Thoracic aorta (tissue), 2 donors: ENCODE measurements at regions not wholly inside any gene's neighbourhood (a gene's known extent, or its start where the extent isn't known, plus 50 kb on each side); places are given as distances from the start of the nearest gene placed in this dataset.

Source experiments
- ATAC-seq: fragments of 150-250 bp; one replicate; pipeline ENCODE4 v1.8.0; 2017; ENCODE audit warnings: low read depth; ENCODE audit not compliant: insufficient number of reproducible peaks, low FRiP score
- DNase-seq: peaks from one replicate; pipeline ENCODE4 v3.0.0-alpha.2; 2020; ENCODE audit warnings: low spot score
- H3K27ac ChIP-seq, 2 donors: fragments of 200-600 bp; sonication (generic); 1 replicate in 1 of 2; 2 replicates in 1 of 2; pipeline ENCODE4 v1.5.1; 2016; ENCODE audit warnings: mild to moderate bottlenecking in 2 of 2, moderate library complexity in 2 of 2
- H3K27me3 ChIP-seq: fragments of 200-600 bp; sonication (generic); replicated peaks from 2 replicates; pipeline ENCODE4 v1.6.0; 2016; ENCODE audit warnings: mild to moderate bottlenecking; ENCODE audit not compliant: insufficient read depth
- H3K36me3 ChIP-seq: fragments of 200-600 bp; sonication (generic); one replicate; pipeline ENCODE4 v1.5.1; 2016
- H3K4me1 ChIP-seq, 2 donors: fragments of 200-600 bp; sonication (generic); 1 replicate in 1 of 2; 2 replicates in 1 of 2; pipeline versions ENCODE4 v1.5.1 to v1.6.0; 2016; ENCODE audit warnings: low read depth in 2 of 2, mild to moderate bottlenecking in 1 of 2; ENCODE audit not compliant: control insufficient read depth in 1 of 2
- H3K4me3 ChIP-seq: fragments of 200-600 bp; sonication (generic); 2 replicates; pipeline ENCODE4 v1.5.1; 2016; ENCODE audit warnings: mild to moderate bottlenecking
- H3K9me3 ChIP-seq: fragments of 200-600 bp; sonication (generic); 2 replicates; pipeline ENCODE4 v1.5.1; 2016
- TF ChIP-seq, protein P1 (sequence below): fragments of 200-600 bp; sonication (generic); IDR thresholded peaks from one replicate; pipeline ENCODE4 v1.5.1; 2019; ENCODE audit warnings: antibody characterized with exemption

DNA sequence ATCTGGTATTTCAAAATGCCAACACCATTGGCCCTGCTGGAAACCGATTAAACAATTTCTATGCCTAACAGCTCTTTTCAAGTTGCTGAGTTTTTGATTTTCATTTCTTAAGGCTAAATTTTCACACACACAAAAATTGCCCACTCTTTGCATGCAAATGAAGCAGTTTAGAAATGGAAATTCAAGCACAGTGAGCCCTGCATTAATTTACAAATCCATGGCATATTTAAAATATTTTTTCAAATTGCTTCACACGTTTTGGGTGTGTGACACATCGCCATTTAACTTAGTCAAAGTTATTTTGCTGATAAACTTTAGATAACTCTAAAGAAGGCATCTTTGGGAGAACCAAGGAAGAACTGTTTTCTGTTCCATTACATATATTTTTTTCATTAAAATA lies 184.8 kb downstream of the TXNL1 start:
- peaks cover 0 to 2% of the 10 kb centered on the region in 2 donors for H3K4me1 ChIP-seq
- ATAC-seq (no peak), DNase-seq (no peak)
- no peak overlapping the region for H3K4me3 ChIP-seq
- TF ChIP-seq, protein P1, sequence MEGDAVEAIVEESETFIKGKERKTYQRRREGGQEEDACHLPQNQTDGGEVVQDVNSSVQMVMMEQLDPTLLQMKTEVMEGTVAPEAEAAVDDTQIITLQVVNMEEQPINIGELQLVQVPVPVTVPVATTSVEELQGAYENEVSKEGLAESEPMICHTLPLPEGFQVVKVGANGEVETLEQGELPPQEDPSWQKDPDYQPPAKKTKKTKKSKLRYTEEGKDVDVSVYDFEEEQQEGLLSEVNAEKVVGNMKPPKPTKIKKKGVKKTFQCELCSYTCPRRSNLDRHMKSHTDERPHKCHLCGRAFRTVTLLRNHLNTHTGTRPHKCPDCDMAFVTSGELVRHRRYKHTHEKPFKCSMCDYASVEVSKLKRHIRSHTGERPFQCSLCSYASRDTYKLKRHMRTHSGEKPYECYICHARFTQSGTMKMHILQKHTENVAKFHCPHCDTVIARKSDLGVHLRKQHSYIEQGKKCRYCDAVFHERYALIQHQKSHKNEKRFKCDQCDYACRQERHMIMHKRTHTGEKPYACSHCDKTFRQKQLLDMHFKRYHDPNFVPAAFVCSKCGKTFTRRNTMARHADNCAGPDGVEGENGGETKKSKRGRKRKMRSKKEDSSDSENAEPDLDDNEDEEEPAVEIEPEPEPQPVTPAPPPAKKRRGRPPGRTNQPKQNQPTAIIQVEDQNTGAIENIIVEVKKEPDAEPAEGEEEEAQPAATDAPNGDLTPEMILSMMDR = no peak
- no peaks in the 10 kb centered on the region for H3K9me3 ChIP-seq
- H3K27ac ChIP-seq = no peak overlapping the region
- H3K27me3 ChIP-seq = no peaks in the 10 kb centered on the region
- no peaks in the 10 kb centered on the region for H3K36me3 ChIP-seq

DNA sequence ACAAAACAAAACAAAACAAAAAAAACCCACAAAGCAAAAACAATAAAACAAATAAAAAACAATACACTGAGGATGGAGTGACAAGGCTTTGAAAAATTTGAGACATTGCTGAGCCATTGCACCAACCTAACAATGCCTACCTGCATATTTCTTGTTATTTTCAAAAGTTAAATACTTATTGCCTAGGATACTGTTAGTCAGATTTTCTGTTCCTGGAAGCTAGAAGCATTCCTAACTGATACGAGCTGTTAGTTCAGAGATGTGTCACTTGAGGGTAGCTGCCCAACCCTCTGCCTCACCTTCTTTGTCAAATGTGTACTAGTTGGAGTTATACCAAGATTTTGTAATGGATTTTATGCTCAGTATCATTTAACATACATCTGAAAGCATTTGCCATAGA lies 187.2 kb downstream of the TXNL1 start:
- H3K36me3 ChIP-seq = no peaks in the 10 kb centered on the region
- no peak overlapping the region for H3K27ac ChIP-seq
- no peaks in the 10 kb centered on the region for H3K27me3 ChIP-seq
- no peak for DNase-seq
- no peak overlapping the region for H3K4me3 ChIP-seq
- TF ChIP-seq, protein P1 = no peak
- no peak for ATAC-seq
- peaks cover 0 to 8% of the 10 kb centered on the region in 2 donors for H3K4me1 ChIP-seq
- H3K9me3 ChIP-seq = no peaks in the 10 kb centered on the region

DNA sequence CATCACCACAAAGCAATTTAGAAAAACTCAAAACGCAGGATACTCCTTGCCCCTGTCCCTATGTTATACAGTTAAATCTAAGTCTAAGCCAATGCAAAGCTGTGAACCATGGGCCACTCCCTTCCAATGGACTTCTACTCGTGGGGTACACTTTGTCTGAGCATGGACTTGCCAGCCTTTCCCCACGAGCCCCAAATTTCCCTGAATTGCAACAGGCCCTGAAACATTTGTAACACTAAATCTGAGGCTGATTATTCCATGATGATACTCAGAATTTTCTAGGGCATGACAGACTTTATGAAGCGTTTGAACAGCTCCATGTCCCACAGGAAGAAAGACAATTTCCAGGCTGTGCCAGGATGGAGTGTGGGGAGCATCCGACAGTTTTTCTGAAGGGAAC lies 189.6 kb downstream of the TXNL1 start:
- Histone ChIP-seq H3K27me3 (no peaks in the 10 kb centered on the region), H3K9me3 (no peaks in the 10 kb centered on the region), H3K4me3 (no peak overlapping the region), H3K4me1 (peaks cover 0 to 8% of the 10 kb centered on the region in 2 donors), H3K36me3 (no peaks in the 10 kb centered on the region), H3K27ac (no peak overlapping the region)
- ATAC-seq = no peak
- DNase-seq = no peak
- TF ChIP-seq, protein P1 = no peak

DNA sequence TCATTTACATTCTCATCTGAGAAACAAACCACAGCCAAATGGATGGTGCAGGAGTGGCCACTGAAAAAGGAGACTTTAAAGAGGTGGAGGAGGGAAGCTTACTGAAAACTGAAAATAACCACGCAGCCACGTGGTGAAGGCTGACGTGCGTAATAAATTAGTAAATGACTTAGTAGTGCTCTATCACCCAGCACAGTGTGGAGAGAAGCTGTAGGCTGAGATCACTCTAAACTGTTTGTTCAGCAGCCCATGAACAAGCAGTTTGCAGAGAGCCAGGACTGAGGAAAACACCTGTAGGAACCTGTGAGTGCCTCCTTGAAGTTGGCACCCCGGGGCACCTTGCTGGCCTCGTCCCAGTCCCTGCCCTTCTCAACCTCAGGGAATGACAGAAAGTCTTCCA lies 193.0 kb downstream of the TXNL1 start:
- peaks cover 3 to 8% of the 10 kb centered on the region in 2 donors for H3K4me1 ChIP-seq
- TF ChIP-seq, protein P1 = no peak
- ATAC-seq (no peak), DNase-seq (no peak)
- no peak overlapping the region for H3K27ac ChIP-seq
- no peak overlapping the region for H3K4me3 ChIP-seq
- no peaks in the 10 kb centered on the region for H3K36me3 ChIP-seq
- no peaks in the 10 kb centered on the region for H3K9me3 ChIP-seq
- no peaks in the 10 kb centered on the region for H3K27me3 ChIP-seq

DNA sequence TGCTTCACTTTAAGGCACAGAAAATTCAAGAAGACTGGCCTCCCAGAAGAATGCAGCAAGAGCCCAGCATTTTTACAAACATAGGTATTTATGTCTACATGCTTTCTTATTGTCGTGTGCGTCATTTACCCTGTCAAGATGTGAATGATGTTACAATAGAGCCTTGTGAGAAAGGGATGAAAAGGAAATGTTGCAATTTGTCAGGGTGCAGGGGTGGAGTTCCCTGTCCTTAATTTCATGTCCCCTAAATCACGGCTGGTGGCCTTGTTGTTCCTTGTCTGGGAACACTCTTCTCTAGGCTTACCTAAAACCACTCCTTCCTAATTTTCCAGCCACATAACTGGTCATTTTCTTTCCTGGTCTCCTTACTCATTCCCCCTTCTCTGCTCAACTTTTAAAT lies 194.2 kb downstream of the TXNL1 start:
- no peak for ATAC-seq
- no peak for DNase-seq
- no peak overlapping the region for H3K27ac ChIP-seq
- no peaks in the 10 kb centered on the region for H3K36me3 ChIP-seq
- H3K4me1 ChIP-seq = peaks cover 3 to 8% of the 10 kb centered on the region in 2 donors
- no peaks in the 10 kb centered on the region for H3K27me3 ChIP-seq
- TF ChIP-seq, protein P1 = no peak
- no peaks in the 10 kb centered on the region for H3K9me3 ChIP-seq
- no peak overlapping the region for H3K4me3 ChIP-seq
